DMS79 treated with DMSO at 0.1 percent for 48 hours (cell line): ENCODE measurements at regions not wholly inside any gene's neighbourhood (a gene's known extent, or its start where the extent isn't known, plus 50 kb on each side); places are given as distances from the start of the nearest gene placed in this dataset.

ENCODE experiments used
- DNase-seq: peaks from one replicate; lab custom pipeline; 2025; lab: John Stamatoyannopoulos, UW

GRCh38 chr1:213724640-213725536, 262.9 kb upstream of the PROX1 start:
- no peak for DNase-seq

DNA sequence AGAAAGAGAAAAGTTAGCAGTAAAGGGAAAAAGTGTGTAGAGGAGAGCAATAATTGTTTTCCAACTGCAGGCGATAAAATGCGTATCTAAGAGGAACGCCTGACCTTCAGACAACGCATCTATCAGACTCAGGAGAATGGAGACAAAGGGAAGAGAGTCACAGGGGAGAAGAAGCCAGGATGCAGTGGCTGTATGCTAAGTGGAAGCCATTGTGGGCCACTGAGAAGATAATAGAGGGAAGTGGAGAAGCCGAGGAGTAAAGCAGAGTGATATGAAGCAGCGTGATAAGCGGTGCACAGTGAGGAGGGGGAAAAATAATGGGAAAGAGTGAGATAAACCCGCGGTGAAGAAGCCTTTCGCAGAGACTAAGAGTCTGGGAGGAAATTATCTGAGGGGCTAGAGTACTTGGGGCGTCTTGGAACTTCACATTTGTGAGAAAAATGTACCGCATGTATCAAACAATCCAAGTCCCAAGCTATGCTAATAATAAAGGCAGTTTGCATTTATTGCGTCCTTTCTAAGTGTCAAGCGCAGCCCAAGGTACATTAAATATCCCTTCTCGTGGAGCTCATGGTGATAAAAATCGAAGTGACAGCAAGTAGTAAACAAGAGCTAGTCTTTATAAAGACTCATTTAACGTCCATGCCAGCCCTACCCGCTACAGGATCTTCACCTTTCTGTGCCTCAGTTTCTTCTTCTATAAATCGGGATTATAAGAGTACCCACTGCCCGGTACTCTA, 259.8 kb upstream of the PROX1 start:
- no peak for DNase-seq

DNA sequence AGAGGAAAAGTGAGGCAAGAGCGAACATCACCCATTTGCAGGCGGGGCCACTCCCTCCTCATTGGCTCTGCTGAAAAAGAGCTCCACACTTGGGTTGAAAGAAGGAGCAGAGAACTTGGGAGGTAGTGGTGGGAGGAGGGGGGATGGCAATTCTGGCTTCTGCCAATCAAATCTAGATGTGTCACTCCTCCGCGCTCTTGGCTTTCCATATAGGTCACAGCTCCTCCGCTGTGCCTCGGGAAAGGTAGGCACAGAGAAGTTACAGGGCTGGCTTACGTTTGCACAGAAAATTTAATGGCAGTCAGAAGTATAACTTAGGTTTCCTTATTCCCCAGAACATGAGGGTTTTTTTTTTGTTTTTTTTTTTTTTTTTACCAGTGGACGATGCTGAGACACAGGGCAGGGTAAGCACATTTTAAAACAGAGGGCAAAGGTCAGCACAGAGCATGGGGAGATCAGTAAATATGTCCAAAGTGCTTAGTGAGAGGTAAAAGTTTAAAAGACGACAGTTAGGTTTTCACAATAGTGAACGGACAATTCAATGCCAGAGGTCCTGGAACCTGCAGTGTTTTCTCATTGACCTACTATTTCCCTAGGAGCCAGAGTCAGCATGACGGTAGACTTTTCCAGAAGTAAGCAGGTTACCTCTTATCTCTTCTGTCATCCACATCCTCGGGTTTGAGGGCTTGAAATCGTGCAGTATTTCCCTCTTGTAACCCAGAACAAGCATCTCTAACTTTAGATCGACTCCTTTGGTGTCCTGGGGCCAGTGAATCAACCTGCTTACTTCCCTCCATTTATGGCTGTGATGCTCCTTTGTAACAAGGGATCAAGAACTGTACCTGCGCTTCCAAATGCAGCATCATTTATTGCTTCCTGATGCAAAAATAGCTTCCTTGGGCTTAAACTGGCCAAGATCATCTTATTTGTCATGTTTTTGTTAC, 258.9 kb upstream of the PROX1 start:
- DNase-seq = no peak

- DNase-seq = no peak
Measured at GRCh38 chr1:213733705-213734104, 254.1 kb upstream of the PROX1 start.

- DNase-seq = no peak
Measured at GRCh38 chr1:213737398-213738035, 250.3 kb upstream of the PROX1 start.

DNA sequence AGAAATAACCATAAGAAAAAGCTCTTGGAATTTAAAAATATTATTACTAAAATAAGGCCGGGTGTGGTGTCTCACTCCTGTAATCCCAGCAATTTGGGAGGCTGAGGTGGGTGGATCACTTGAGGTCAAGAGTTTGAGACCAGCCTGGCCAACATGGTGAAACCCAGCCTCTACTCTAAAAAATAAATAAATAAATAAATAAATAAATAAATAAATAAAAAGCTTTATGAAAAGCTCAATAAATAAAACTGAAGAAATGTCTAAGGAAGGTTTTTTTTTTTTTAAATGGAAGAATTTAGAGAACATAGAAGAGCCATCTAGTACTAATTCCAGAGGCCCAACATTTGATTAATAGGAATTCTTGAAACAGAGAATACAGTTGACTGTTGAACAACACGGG, 249.1 kb upstream of the PROX1 start:
- no peak for DNase-seq

DNA sequence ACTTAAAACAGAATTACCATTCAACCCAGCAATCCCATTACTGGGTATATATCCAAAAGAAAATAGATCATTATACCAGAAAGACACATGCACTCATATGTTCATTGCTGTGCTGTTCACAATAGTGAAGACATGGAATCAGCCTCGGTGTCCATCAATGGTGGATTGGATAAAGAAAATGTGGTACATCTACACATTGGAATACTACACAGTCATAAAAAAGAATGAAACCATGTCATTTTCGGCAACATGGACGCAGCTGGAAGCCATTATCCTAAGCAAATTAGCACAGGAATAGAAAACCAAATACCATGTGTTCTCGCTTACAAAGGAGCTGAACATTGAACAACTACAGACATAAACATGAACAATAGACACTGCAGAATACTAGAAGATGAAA, 244.8 kb upstream of the PROX1 start:
- no peak for DNase-seq

- no peak for DNase-seq
Measured at GRCh38 chr1:213744780-213745179, 243.0 kb upstream of the PROX1 start.

- DNase-seq = no peak
Measured at GRCh38 chr1:213745451-213745850, 242.3 kb upstream of the PROX1 start.

GRCh38 chr1:213749558-213749957, 238.2 kb upstream of the PROX1 start:
- no peak for DNase-seq

- no peak for DNase-seq
Measured at GRCh38 chr1:213750231-213751063, 237.3 kb upstream of the PROX1 start.

- DNase-seq = no peak
Measured at GRCh38 chr1:213751064-213751397, 236.7 kb upstream of the PROX1 start.

- no peak for DNase-seq
Measured at GRCh38 chr1:213759359-213760181, 228.2 kb upstream of the PROX1 start.

- no peak for DNase-seq
Measured at GRCh38 chr1:213761845-213762407, 225.8 kb upstream of the PROX1 start.

GRCh38 chr1:213767683-213768082, 220.1 kb upstream of the PROX1 start:
- no peak for DNase-seq

GRCh38 chr1:213772128-213773063, 215.4 kb upstream of the PROX1 start:
- DNase-seq = no peak

GRCh38 chr1:213773975-213774374, 213.8 kb upstream of the PROX1 start:
- DNase-seq = no peak

DNA sequence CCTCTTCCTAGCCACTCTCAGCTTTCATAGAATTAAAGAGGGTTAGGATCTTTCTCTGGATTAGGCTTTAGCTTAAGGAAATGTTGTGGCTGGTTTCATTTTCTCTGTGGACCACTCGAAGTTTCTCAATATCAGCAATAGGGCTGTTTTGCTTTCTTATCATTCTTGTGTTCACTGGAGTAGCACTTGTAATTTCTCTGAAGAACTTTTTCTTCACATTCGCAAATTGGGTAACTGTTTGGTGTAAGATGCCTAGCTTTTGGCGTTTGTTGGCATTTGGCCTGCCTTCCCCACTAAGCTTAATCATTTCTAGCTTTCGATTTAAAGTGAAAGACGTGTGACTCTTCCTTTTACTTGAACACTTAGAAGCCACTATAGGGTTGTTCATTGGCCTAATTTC, 210.8 kb upstream of the PROX1 start:
- DNase-seq = no peak

DNA sequence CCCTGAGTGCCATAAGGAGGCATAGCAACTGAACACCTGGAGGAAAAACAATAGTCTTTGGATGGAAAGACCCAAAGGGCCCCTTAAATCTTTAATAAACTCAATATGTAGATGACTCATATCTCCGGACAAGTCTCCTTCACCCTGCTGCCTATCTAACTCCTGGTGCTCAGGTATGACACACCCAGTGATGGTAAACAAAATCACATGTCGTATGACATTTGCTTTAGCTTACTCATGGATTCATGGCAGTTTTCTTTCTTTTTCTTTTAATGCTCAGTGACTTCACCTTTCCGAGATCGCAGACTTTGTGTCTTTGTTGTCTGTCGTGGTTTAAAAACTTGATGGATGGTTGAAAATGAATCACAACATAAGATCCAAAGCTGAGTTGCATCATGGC, 208.5 kb upstream of the PROX1 start:
- no peak for DNase-seq
